ENCODE measurements at regions not wholly inside any gene's neighbourhood (a gene's known extent, or its start where the extent isn't known, plus 50 kb on each side); places are given as distances from the start of the nearest gene placed in this dataset.

- ChIA-PET CTCF (interaction anchor here (1.0 to 1.9 kb wide), 2 partner anchors 127 to 132 kb away, joined by 3 to 7 read pairs; no protein-coding TSS in a partner anchor), POLR2A (interaction anchor here (2.0 kb wide), 1 partner anchor 125 kb away, joined by 19 read pairs; the partner anchor contains the start of gene GADD45G)
- no peaks in the 10 kb centered on the region for H3K9me3 ChIP-seq (ENCODE audit: control insufficient read depth, insufficient read depth, low read depth, low read length)
- H3K4me1 ChIP-seq (ENCODE audit: control insufficient read depth, insufficient read depth, low read length) = no peaks in the 10 kb centered on the region; the same call in 1 of the 2 replicates
- H3K4me3 ChIP-seq (ENCODE audit: low read depth, low read length) = no peak overlapping the region
- TF ChIP-seq EGR2 (tag by site-specific recombination; IDR thresholded peaks at IDR 0.05; ENCODE audit: low read depth) (peak; percentile 82), HOXD13 (CRISPR knock-in tag; IDR thresholded peaks at IDR 0.05; ENCODE audit: borderline replicate concordance) (no peak), ZFHX2 (tag by site-specific recombination; conservative IDR thresholded peaks at IDR 0.05) (peak; percentile 86)
- TF ChIP-seq, protein P1, sequence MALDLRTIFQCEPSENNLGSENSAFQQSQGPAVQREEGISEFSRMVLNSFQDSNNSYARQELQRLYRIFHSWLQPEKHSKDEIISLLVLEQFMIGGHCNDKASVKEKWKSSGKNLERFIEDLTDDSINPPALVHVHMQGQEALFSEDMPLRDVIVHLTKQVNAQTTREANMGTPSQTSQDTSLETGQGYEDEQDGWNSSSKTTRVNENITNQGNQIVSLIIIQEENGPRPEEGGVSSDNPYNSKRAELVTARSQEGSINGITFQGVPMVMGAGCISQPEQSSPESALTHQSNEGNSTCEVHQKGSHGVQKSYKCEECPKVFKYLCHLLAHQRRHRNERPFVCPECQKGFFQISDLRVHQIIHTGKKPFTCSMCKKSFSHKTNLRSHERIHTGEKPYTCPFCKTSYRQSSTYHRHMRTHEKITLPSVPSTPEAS (tag by site-specific recombination; IDR thresholded peaks at IDR 0.05) = peak; percentile 36; the same call in 1 of the 2 replicates
- no peaks in the 10 kb centered on the region for H3K36me3 ChIP-seq (ENCODE audit: control insufficient read depth in 2 of 2, insufficient read depth in 1 of 2, low read length in 2 of 2)
- no peak overlapping the region for H3K27ac ChIP-seq (ENCODE audit: extremely low read depth, low read depth, low read length)
These were observed 125.2 kb downstream of the GADD45G start for GRCh38 chr9:89729954-89730530.

- Histone ChIP-seq H3K4me3 (ENCODE audit: low read depth, low read length) (no peak overlapping the region), H3K27ac (ENCODE audit: extremely low read depth, low read depth, low read length) (no peak overlapping the region), H3K9me3 (ENCODE audit: control insufficient read depth, insufficient read depth, low read depth, low read length) (no peaks in the 10 kb centered on the region), H3K36me3 (ENCODE audit: control insufficient read depth in 2 of 2, insufficient read depth in 1 of 2, low read length in 2 of 2) (no peaks in the 10 kb centered on the region), H3K4me1 (ENCODE audit: control insufficient read depth, insufficient read depth, low read length) (no peaks in the 10 kb centered on the region; the same call in 1 of the 2 replicates)
- POLR2A ChIA-PET = no interaction called here
- TF ChIP-seq ZEB2 (tag by site-specific recombination; IDR thresholded peaks at IDR 0.05) (no peak), ZNF48 (tag by site-specific recombination; IDR thresholded peaks at IDR 0.05) (no peak), ZNF510 (tag by site-specific recombination; IDR thresholded peaks at IDR 0.05; ENCODE audit: insufficient replicate concordance) (no peak), ZNF184 (tag by site-specific recombination; IDR thresholded peaks at IDR 0.05) (no peak), KLF8 (tag by site-specific recombination; IDR thresholded peaks at IDR 0.05) (no peak), ZFHX2 (tag by site-specific recombination; conservative IDR thresholded peaks at IDR 0.05) (peak; percentile 35; the same call in 1 of the 2 replicates), ZNF596 (tag by site-specific recombination; IDR thresholded peaks at IDR 0.05) (no peak), EGR2 (tag by site-specific recombination; IDR thresholded peaks at IDR 0.05; ENCODE audit: low read depth) (peak; percentile 65), ZFP41 (tag by site-specific recombination; IDR thresholded peaks at IDR 0.05; ENCODE audit: borderline replicate concordance) (no peak), ZBTB48 (tag by site-specific recombination; IDR thresholded peaks at IDR 0.05) (no peak)
- TF ChIP-seq, protein P2, sequence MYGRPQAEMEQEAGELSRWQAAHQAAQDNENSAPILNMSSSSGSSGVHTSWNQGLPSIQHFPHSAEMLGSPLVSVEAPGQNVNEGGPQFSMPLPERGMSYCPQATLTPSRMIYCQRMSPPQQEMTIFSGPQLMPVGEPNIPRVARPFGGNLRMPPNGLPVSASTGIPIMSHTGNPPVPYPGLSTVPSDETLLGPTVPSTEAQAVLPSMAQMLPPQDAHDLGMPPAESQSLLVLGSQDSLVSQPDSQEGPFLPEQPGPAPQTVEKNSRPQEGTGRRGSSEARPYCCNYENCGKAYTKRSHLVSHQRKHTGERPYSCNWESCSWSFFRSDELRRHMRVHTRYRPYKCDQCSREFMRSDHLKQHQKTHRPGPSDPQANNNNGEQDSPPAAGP (tag by site-specific recombination; IDR thresholded peaks at IDR 0.05) = no peak
- CTCF ChIA-PET = no interaction called here
These were observed 125.9 kb downstream of the GADD45G start for GRCh38 chr9:89730715-89731114.

GRCh38 chr9:89731262-89732182 is 126.7 kb downstream of the GADD45G start:
- no peak overlapping the region for H3K27ac ChIP-seq (ENCODE audit: extremely low read depth, low read depth, low read length)
- no peaks in the 10 kb centered on the region for H3K9me3 ChIP-seq (ENCODE audit: control insufficient read depth, insufficient read depth, low read depth, low read length)
- no peak overlapping the region for H3K4me3 ChIP-seq (ENCODE audit: low read depth, low read length)
- H3K36me3 ChIP-seq (ENCODE audit: control insufficient read depth in 2 of 2, insufficient read depth in 1 of 2, low read length in 2 of 2) = no peaks in the 10 kb centered on the region
- POLR2A ChIA-PET = no interaction called here
- H3K4me1 ChIP-seq (ENCODE audit: control insufficient read depth, insufficient read depth, low read length) = no peaks in the 10 kb centered on the region; the same call in 1 of the 2 replicates
- no peak for TF ChIP-seq FEZF1 (tag by site-specific recombination; IDR thresholded peaks at IDR 0.05)
- no peak for TF ChIP-seq ZNF677 (tag by site-specific recombination; IDR thresholded peaks at IDR 0.05)
- TF ChIP-seq TRIM28 (IDR thresholded peaks at IDR 0.05; ENCODE audit: borderline replicate concordance, low read length) = no peak
- no peak for TF ChIP-seq ZNF626 (tag by site-specific recombination; IDR thresholded peaks at IDR 0.05)
- no peak for TF ChIP-seq ZNF10 (tag by site-specific recombination; IDR thresholded peaks at IDR 0.05)
- TF ChIP-seq, protein P3, sequence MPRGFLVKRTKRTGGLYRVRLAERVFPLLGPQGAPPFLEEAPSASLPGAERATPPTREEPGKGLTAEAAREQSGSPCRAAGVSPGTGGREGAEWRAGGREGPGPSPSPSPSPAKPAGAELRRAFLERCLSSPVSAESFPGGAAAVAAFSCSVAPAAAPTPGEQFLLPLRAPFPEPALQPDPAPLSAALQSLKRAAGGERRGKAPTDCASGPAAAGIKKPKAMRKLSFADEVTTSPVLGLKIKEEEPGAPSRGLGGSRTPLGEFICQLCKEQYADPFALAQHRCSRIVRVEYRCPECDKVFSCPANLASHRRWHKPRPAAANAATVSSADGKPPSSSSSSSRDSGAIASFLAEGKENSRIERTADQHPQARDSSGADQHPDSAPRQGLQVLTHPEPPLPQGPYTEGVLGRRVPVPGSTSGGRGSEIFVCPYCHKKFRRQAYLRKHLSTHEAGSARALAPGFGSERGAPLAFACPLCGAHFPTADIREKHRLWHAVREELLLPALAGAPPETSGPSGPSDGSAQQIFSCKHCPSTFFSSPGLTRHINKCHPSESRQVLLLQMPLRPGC (tag by site-specific recombination; IDR thresholded peaks at IDR 0.05) = no peak
- TF ChIP-seq ZNF768 (tag by site-specific recombination; IDR thresholded peaks at IDR 0.05) = no peak
- CTCF ChIA-PET = interaction anchor here (0.7 kb wide), 1 partner anchor 124 kb away, joined by 3 read pairs; no protein-coding TSS in a partner anchor
